Stomach (tissue), 4 donors: ENCODE measurements at regions not wholly inside any gene's neighbourhood (a gene's known extent, or its start where the extent isn't known, plus 50 kb on each side); places are given as distances from the start of the nearest gene placed in this dataset.

Experiments
- EP300 ChIP-seq: sonication (generic); formaldehyde crosslinking; IDR thresholded peaks from one replicate; pipeline ENCODE4 v1.6.1; 2017; ENCODE audit warnings: antibody characterized with exemption
- POLR2A ChIP-seq, 4 donors: fragments of 450-650 bp; IDR thresholded peaks; one replicate each; pipeline ENCODE4 v1.6.1; 2016; ENCODE audit warnings: antibody characterized with exemption in 4 of 4, control low read depth in 2 of 4, mild to moderate bottlenecking in 1 of 4, moderate library complexity in 1 of 4
- POLR2AphosphoS5 ChIP-seq, 3 donors: sonication (generic); formaldehyde crosslinking; IDR thresholded peaks; one replicate each; pipeline ENCODE4 v1.6.1; 2016; ENCODE audit warnings: antibody characterized with exemption in 3 of 3
- TF ChIP-seq, protein P1 (sequence below), 7 experiments: fragments of 450-650 bp in 4 of 7; fragments of 200-600 bp in 3 of 7; sonication (generic) in 3 of 7; IDR thresholded peaks; one replicate each; pipeline ENCODE4 v1.5.1; 2016 to 2019; ENCODE audit warnings: antibody characterized with exemption in 7 of 7, control low read depth in 2 of 7, mild to moderate bottlenecking in 1 of 7

- TF ChIP-seq, protein P1, sequence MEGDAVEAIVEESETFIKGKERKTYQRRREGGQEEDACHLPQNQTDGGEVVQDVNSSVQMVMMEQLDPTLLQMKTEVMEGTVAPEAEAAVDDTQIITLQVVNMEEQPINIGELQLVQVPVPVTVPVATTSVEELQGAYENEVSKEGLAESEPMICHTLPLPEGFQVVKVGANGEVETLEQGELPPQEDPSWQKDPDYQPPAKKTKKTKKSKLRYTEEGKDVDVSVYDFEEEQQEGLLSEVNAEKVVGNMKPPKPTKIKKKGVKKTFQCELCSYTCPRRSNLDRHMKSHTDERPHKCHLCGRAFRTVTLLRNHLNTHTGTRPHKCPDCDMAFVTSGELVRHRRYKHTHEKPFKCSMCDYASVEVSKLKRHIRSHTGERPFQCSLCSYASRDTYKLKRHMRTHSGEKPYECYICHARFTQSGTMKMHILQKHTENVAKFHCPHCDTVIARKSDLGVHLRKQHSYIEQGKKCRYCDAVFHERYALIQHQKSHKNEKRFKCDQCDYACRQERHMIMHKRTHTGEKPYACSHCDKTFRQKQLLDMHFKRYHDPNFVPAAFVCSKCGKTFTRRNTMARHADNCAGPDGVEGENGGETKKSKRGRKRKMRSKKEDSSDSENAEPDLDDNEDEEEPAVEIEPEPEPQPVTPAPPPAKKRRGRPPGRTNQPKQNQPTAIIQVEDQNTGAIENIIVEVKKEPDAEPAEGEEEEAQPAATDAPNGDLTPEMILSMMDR (IDR thresholded peaks at IDR 0.05) = no peak
- no peak for TF ChIP-seq POLR2A (IDR thresholded peaks at IDR 0.05)
- peak in 2 of 3 donors; percentile 30 to 56 for TF ChIP-seq POLR2AphosphoS5 (IDR thresholded peaks at IDR 0.05)
- TF ChIP-seq EP300 = no peak
These were observed 510.9 kb downstream of the KLF12 start for GRCh38 chr13:73623281-73623680.
